BLaER1 (cell line): ENCODE measurements at regions not wholly inside any gene's neighbourhood (a gene's known extent, or its start where the extent isn't known, plus 50 kb on each side); places are given as distances from the start of the nearest gene placed in this dataset.

Source experiments
- H3K27ac ChIP-seq: shearing (Covaris generic); formaldehyde crosslinking; 2 replicates; pipeline ENCODE4 v1.8.1; 2022
- H3K27me3 ChIP-seq: shearing (Covaris generic); formaldehyde crosslinking; 2 replicates; pipeline ENCODE4 v1.8.1; 2022
- H3K36me3 ChIP-seq: shearing (Covaris generic); formaldehyde crosslinking; 2 replicates; pipeline ENCODE4 v1.8.1; 2022
- H3K4me1 ChIP-seq: shearing (Covaris generic); formaldehyde crosslinking; 2 replicates; pipeline ENCODE4 v1.8.1; 2022
- H3K4me2 ChIP-seq: shearing (Covaris generic); formaldehyde crosslinking; 2 replicates; pipeline ENCODE4 v1.8.1; 2022
- H3K4me3 ChIP-seq: shearing (Covaris generic); formaldehyde crosslinking; 2 replicates; pipeline ENCODE4 v1.8.1; 2022
- H3K9ac ChIP-seq: shearing (Covaris generic); formaldehyde crosslinking; 2 replicates; pipeline ENCODE4 v1.8.1; 2022
- H3K9me3 ChIP-seq: shearing (Covaris generic); formaldehyde crosslinking; 2 replicates; pipeline ENCODE4 v1.8.1; 2022
- H4K20me1 ChIP-seq: shearing (Covaris generic); formaldehyde crosslinking; 2 replicates; pipeline ENCODE4 v1.8.1; 2022
- Cebpa-rat ChIP-seq: shearing (Covaris generic); IDR thresholded peaks from 2 replicates; pipeline ENCODE4 v1.8.1; 2022

- Histone ChIP-seq H3K9ac (no peak overlapping the region), H4K20me1 (no peaks in the 10 kb centered on the region), H3K4me2 (no peak overlapping the region), H3K4me1 (peaks cover 5% of the 10 kb centered on the region; the same call in 1 of the 2 replicates), H3K36me3 (no peaks in the 10 kb centered on the region), H3K27ac (no peak overlapping the region), H3K9me3 (no peaks in the 10 kb centered on the region), H3K27me3 (no peaks in the 10 kb centered on the region), H3K4me3 (no peak overlapping the region)
- no peak for TF ChIP-seq Cebpa-rat
These were observed 348.4 kb upstream of the FTMT start for GRCh38 chr5:121503111-121503840.

GRCh38 chr5:121516997-121517396 lies 334.7 kb upstream of the FTMT start:
- Histone ChIP-seq H3K4me1 (no peaks in the 10 kb centered on the region), H3K27me3 (no peaks in the 10 kb centered on the region), H3K9ac (no peak overlapping the region), H3K4me2 (no peak overlapping the region), H3K4me3 (no peak overlapping the region), H3K36me3 (no peaks in the 10 kb centered on the region), H4K20me1 (no peaks in the 10 kb centered on the region), H3K9me3 (no peaks in the 10 kb centered on the region), H3K27ac (no peak overlapping the region)
- TF ChIP-seq Cebpa-rat, result no peak

- Histone ChIP-seq H3K27ac (no peak overlapping the region), H3K27me3 (no peaks in the 10 kb centered on the region), H3K9ac (no peak overlapping the region), H4K20me1 (no peaks in the 10 kb centered on the region), H3K36me3 (no peaks in the 10 kb centered on the region), H3K4me3 (no peak overlapping the region), H3K4me2 (no peak overlapping the region), H3K4me1 (no peaks in the 10 kb centered on the region), H3K9me3 (no peaks in the 10 kb centered on the region)
- TF ChIP-seq Cebpa-rat, result no peak
These were observed 326.0 kb upstream of the FTMT start for GRCh38 chr5:121525706-121526105.

GRCh38 chr5:121526908-121527307 lies 324.8 kb upstream of the FTMT start:
- Histone ChIP-seq H3K4me2 (no peak overlapping the region), H3K9me3 (no peaks in the 10 kb centered on the region), H3K4me3 (no peak overlapping the region), H3K4me1 (no peaks in the 10 kb centered on the region), H3K36me3 (no peaks in the 10 kb centered on the region), H3K27me3 (no peaks in the 10 kb centered on the region), H3K27ac (no peak overlapping the region), H4K20me1 (no peaks in the 10 kb centered on the region), H3K9ac (no peak overlapping the region)
- TF ChIP-seq Cebpa-rat, result no peak

GRCh38 chr5:121533814-121534213 lies 317.9 kb upstream of the FTMT start:
- Histone ChIP-seq H3K27ac (no peak overlapping the region), H3K4me2 (no peak overlapping the region), H3K9ac (no peak overlapping the region), H3K9me3 (no peaks in the 10 kb centered on the region), H3K36me3 (no peaks in the 10 kb centered on the region), H4K20me1 (no peaks in the 10 kb centered on the region), H3K4me3 (no peak overlapping the region), H3K4me1 (no peaks in the 10 kb centered on the region), H3K27me3 (no peaks in the 10 kb centered on the region)
- TF ChIP-seq Cebpa-rat, result no peak

- Histone ChIP-seq H3K36me3 (no peaks in the 10 kb centered on the region), H3K4me3 (no peak overlapping the region), H3K4me1 (no peaks in the 10 kb centered on the region), H3K9ac (no peak overlapping the region), H3K4me2 (no peak overlapping the region), H4K20me1 (no peaks in the 10 kb centered on the region), H3K27ac (no peak overlapping the region), H3K9me3 (no peaks in the 10 kb centered on the region), H3K27me3 (no peaks in the 10 kb centered on the region)
- TF ChIP-seq Cebpa-rat, result no peak
These were observed 300.7 kb upstream of the FTMT start for GRCh38 chr5:121550989-121551388.

GRCh38 chr5:121559832-121560231 lies 291.9 kb upstream of the FTMT start:
- Histone ChIP-seq H3K4me3 (no peak overlapping the region), H3K36me3 (no peaks in the 10 kb centered on the region), H4K20me1 (no peaks in the 10 kb centered on the region), H3K27me3 (no peaks in the 10 kb centered on the region), H3K4me2 (no peak overlapping the region), H3K9me3 (no peaks in the 10 kb centered on the region), H3K4me1 (no peaks in the 10 kb centered on the region), H3K27ac (no peak overlapping the region), H3K9ac (no peak overlapping the region)
- no peak for TF ChIP-seq Cebpa-rat

GRCh38 chr5:121572061-121572460 lies 279.6 kb upstream of the FTMT start:
- Histone ChIP-seq H3K9ac (no peak overlapping the region), H3K27ac (no peak overlapping the region), H3K36me3 (no peaks in the 10 kb centered on the region), H3K4me2 (no peak overlapping the region), H3K4me3 (no peak overlapping the region), H3K9me3 (no peaks in the 10 kb centered on the region), H3K4me1 (no peaks in the 10 kb centered on the region), H4K20me1 (no peaks in the 10 kb centered on the region), H3K27me3 (no peaks in the 10 kb centered on the region)
- TF ChIP-seq Cebpa-rat, result no peak

GRCh38 chr5:121573721-121574382 lies 277.8 kb upstream of the FTMT start:
- Histone ChIP-seq H3K4me1 (no peaks in the 10 kb centered on the region), H4K20me1 (no peaks in the 10 kb centered on the region), H3K27ac (no peak overlapping the region), H3K4me2 (no peak overlapping the region), H3K27me3 (no peaks in the 10 kb centered on the region), H3K9me3 (no peaks in the 10 kb centered on the region), H3K4me3 (no peak overlapping the region), H3K36me3 (no peaks in the 10 kb centered on the region), H3K9ac (no peak overlapping the region)
- no peak for TF ChIP-seq Cebpa-rat

- no peaks in the 10 kb centered on the region for H3K27me3 ChIP-seq
- no peak overlapping the region for H3K4me2 ChIP-seq
- no peaks in the 10 kb centered on the region for H3K4me1 ChIP-seq
- no peaks in the 10 kb centered on the region for H4K20me1 ChIP-seq
- no peak overlapping the region for H3K9ac ChIP-seq
- H3K36me3 ChIP-seq, result no peaks in the 10 kb centered on the region
- no peak overlapping the region for H3K27ac ChIP-seq
- TF ChIP-seq Cebpa-rat, result no peak
- no peak overlapping the region for H3K4me3 ChIP-seq
- H3K9me3 ChIP-seq, result no peaks in the 10 kb centered on the region
These were observed 270.1 kb upstream of the FTMT start for GRCh38 chr5:121581588-121581987.
